Motor neuron (in vitro differentiated cells): ENCODE measurements at regions not wholly inside any gene's neighbourhood (a gene's known extent, or its start where the extent isn't known, plus 50 kb on each side); places are given as distances from the start of the nearest gene placed in this dataset.

Experiments
- ATAC-seq, 8 experiments: fragments of 200-7000 bp; cut with Tn5 transposase; replicated peaks in 6 of 8; 2 replicates each; pipeline ENCODE4 v1.8.0; 2021; ENCODE audit warnings: mild to moderate bottlenecking in 8 of 8, moderate library complexity in 8 of 8
- H3K27ac ChIP-seq, 2 donors: fragments of 250-450 bp; sonication (Bioruptor Pico); 2 replicates each; pipeline ENCODE4 v1.9.0; 2021; ENCODE audit warnings: antibody characterized with exemption in 2 of 2, mild to moderate bottlenecking in 2 of 2, moderate library complexity in 1 of 2
- H3K4me1 ChIP-seq, 2 donors: fragments of 250-450 bp; sonication (Bioruptor Pico); replicated peaks in 1 of 2; 2 replicates each; pipeline ENCODE4 v1.6.1; 2021; ENCODE audit warnings: antibody characterized with exemption in 2 of 2, mild to moderate bottlenecking in 2 of 2, moderate library complexity in 1 of 2
- H3K4me3 ChIP-seq, 5 donors: fragments of 250-450 bp; sonication (Bioruptor Pico); 2 replicates each; pipeline ENCODE4 v1.9.0; 2021; ENCODE audit warnings: antibody characterized with exemption in 5 of 5, mild to moderate bottlenecking in 5 of 5, moderate library complexity in 4 of 5
- WGBS, 10 experiments: fragments of 450-650 bp; shearing (Covaris generic); methylation state at CpG; one replicate each; pipeline ENCODE4 v1.0.0; 2022; 5-methylcytosine and 5-hydroxymethylcytosine counted together
- in situ Hi-C, 9 experiments: fragments of 400-800 bp; cut with MboI; loops; one replicate each; pipeline ENCODE4 v1.15.0; 2021; ENCODE audit warnings: low sequenced_read_pairs in 9 of 9, low pct_unique_long_range_greater_than_20kb in 2 of 9; ENCODE audit not compliant: unreplicated experiment in 9 of 9

DNA sequence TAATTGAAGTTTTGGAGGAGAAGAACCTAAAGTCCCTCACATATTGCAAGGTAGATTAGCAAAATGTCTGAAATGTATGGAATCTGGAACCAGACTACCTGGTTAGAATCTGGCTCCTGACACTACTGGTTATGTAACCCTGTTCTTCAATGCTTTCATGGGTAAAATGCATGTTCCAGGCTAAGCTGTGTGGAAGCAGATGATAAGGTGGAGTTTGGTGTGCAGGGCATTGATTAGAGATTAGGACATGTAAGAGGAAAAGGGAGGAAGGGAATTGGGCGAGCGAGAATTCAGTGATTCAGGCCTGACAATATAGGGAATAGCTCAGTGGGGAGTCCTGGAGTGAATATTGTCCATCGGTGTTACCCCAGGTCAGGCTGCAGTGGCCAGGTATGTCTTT, 165.8 kb upstream of the SFRP2 start:
- WGBS, 10 experiments: 80 to 100% (median 95%) methylated on average over 1 to 3 of the region's 3 CpGs; no CpG with 5 or more reads in 3 of the 10 experiments
- Histone ChIP-seq H3K4me1 (no peaks in the 10 kb centered on the region), H3K4me3 (no peak overlapping the region), H3K27ac (no peak overlapping the region)
- in situ Hi-C loops: no loop called here
- no peak for ATAC-seq

DNA sequence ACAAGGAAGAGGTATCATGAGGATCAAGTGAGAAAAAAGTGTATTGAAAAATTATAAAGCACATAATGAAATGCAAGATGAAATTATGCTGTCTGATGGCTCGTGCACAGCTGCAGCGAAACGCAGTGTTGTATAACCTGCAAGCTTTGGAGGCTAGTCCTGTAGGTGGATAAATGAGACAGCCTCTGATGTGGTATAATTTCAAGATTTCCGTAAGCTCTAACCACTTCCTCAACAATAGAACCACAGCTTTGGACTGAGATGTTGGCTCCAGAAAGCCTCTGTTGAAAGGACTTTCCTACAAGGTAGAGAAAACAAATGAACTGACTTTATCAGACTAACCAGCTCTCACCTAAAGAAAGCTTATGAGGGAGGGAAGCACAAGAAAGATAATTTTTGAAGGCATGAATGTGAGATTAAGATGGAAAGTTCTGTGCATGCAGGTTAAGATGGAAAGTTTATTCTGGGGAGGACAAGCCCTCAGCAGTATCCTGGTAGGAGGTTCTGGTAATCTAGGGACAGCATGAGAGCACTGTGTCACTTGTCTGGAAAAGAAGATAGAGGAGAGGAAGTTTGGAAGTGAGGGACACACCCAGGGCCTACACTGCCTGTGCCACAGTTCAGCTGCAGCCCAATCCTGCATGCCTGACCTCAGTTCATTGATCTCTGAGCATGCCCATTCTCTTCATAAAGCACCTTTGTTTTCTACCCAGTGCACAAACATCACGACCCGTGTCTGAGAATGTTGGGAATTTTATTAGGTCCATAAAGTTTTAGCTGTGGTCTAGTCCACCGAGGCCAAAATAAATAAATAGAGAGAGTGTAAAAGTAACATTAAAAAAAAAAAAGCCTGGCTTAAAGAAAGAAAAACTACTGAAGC, 161.5 kb upstream of the SFRP2 start:
- H3K27ac ChIP-seq: no peak overlapping the region
- in situ Hi-C loops: no loop called here
- ATAC-seq: no peak
- no peaks in the 10 kb centered on the region for H3K4me1 ChIP-seq
- 22 to 94% (median 76%) methylated on average over 3 to 7 of the region's 7 CpGs for WGBS, 10 experiments
- no peak overlapping the region for H3K4me3 ChIP-seq

DNA sequence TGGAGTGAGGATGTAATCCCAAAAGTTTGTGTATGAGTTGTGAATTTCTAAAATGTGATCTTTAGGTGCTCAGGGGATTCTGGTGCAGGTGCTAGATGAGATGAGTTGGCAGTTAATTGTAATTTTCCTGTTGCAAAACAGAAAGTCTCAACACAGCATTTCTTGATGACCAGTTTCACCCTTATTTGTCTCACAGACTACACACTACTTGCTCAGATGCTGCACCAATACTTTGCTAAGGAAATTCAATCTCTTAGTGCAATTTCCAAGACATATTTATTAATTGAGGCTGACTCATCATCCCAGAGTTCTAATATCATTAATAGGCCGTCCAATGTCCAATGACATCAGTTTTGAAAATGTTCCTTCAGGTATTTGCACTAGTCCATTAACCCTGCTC, 159.2 kb upstream of the SFRP2 start:
- peak in 3 of 8 experiments; percentile 27 to 61 (median 54) for ATAC-seq
- Histone ChIP-seq H3K4me3 (no peak overlapping the region), H3K4me1 (no peaks in the 10 kb centered on the region), H3K27ac (no peak overlapping the region)
- in situ Hi-C loops: no loop called here
- WGBS, 10 experiments: 0 to 100% (median 71%) methylated on average over 1 of the region's 1 CpG; no CpG with 5 or more reads in 3 of the 10 experiments

DNA sequence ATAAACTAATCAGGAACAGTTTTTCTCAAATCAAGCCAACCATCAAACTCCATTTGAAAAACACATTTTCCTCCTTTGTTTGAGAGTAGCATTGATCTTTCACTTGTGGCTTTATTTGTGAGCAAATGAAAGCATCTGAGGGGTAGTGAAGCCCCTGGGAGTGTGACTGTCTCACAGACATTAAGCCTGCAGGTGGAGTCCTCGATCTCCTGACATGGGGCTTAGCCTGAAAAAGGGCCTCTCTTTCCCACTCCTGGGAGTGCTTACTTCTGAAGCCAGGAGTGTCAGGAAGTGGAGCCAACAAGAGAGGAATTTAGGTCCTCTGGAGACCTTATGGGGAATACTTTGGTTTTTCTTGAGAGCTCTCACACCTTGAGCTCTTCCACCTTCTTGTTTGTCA, 158.2 kb upstream of the SFRP2 start:
- Histone ChIP-seq H3K27ac (no peak overlapping the region), H3K4me3 (no peak overlapping the region), H3K4me1 (no peaks in the 10 kb centered on the region)
- 20 to 100% (median 84%) methylated on average over 1 of the region's 1 CpG; no CpG with 5 or more reads in 4 of the 10 experiments for WGBS, 10 experiments
- ATAC-seq: no peak
- in situ Hi-C loops: no loop called here

DNA sequence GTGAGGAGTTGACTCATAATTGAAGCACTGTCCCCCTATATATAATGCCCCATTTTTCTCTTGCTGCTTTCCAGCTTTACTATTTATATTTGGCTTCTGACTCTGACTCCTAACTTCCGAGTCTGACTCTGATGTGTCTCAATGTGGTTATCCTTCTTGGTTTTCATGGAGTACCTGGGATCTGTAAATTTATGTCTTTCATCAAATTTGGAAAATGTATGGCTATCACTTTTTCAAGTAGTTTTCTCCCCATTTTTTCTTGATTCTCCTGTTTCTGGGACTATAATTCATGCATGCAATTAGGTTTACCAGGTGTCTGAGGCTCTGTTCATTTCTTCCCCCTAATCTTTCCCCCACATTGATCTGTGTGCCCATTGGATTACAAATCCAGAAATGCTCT, 156.8 kb upstream of the SFRP2 start:
- H3K27ac ChIP-seq: no peak overlapping the region
- H3K4me3 ChIP-seq: no peak overlapping the region
- no peak for ATAC-seq
- 38 to 100% (median 88%) methylated on average over 1 of the region's 1 CpG; no CpG with 5 or more reads in 1 of the 10 experiments for WGBS, 10 experiments
- H3K4me1 ChIP-seq: no peaks in the 10 kb centered on the region
- in situ Hi-C loops: no loop called here

DNA sequence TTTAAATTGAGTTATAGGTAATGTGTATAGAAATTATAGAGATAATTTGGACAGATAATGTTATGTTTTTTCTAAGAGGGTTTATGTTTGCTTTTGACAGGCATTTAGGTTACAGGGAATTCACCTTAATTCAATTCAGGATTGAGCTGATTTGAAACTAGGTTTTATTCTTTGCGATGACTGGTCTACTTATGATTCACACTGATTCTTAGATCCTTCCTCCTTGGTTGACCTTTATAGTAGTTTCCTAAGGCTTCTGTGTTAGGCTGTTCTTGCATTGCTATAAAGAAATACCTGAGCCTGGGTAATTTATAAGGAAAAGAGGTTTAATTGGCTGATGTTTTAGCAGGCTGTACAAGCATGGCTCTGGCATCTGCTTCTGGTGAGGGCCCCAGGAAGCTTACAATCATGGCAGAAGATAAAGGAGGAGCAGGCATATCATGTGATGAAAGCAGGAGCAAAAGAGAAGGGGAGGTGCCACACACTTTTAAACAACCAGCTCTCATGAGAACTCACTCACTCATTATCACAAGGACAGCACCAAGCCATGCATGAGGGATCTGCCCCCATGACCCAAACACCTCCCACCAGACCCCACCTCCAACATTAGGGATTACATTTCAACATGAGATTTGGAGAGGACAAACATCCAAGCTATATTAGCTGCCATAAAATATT, 155.0 kb upstream of the SFRP2 start:
- no peak overlapping the region for H3K4me3 ChIP-seq
- H3K4me1 ChIP-seq: peaks cover 0 to 5% of the 10 kb centered on the region in 2 donors
- no peak overlapping the region for H3K27ac ChIP-seq
- WGBS, 10 experiments: 86 to 100% (median 100%) methylated on average over 1 of the region's 1 CpG; no CpG with 5 or more reads in 3 of the 10 experiments
- no peak for ATAC-seq
- in situ Hi-C loops: no loop called here

DNA sequence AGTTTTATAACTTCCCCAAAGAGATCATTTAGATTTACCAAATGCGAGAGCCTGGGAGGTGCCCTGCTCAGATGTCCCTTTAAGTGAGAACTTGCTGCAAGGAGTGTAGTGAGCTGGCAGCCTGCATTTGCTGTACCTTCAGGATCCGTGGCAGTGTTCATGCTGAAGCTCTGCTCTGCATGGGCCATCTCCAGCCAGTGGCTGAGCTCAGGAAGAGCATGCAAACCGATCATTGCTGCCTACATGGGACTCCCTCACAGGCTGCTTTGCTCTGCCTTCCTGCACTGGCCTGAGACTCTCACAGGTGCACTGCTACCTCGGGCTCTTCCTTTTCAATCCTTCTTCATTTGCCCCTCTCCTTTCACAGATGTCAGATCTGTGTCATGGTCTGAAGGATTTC, 152.0 kb upstream of the SFRP2 start:
- Histone ChIP-seq H3K4me3 (no peak overlapping the region), H3K4me1 (peaks cover 0 to 8% of the 10 kb centered on the region in 2 donors), H3K27ac (no peak overlapping the region)
- in situ Hi-C loops: no loop called here
- ATAC-seq: peak in 4 of 8 experiments; percentile 23 to 40 (median 31)
- WGBS, 10 experiments: 33 to 100% (median 67%) methylated on average over 1 to 4 of the region's 4 CpGs; no CpG with 5 or more reads in 2 of the 10 experiments

DNA sequence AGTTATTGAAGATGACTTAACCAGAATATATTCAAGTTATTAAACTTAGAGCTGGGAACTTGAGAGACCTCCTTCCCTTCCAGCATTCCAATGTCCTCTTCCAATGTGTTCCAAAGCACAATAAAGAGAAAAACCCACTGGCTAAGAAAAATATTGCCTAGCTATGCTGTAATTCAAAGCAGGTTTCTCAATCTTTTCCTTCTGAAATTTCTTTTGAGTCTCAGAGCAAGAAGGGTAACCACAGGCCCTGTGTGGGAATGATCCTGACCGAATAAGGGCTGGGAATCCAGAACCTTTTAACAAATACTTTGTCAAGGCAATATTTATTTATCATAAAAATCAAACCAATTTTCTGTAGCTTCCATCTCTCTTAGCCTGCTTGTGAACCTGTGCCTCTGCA, 150.7 kb upstream of the SFRP2 start:
- H3K4me1 ChIP-seq: peaks cover 0 to 9% of the 10 kb centered on the region in 2 donors
- no peak overlapping the region for H3K27ac ChIP-seq
- no peak for ATAC-seq
- 0 to 100% (median 80%) methylated on average over 1 of the region's 1 CpG; no CpG with 5 or more reads in 1 of the 10 experiments for WGBS, 10 experiments
- in situ Hi-C loops: no loop called here
- H3K4me3 ChIP-seq: no peak overlapping the region

DNA sequence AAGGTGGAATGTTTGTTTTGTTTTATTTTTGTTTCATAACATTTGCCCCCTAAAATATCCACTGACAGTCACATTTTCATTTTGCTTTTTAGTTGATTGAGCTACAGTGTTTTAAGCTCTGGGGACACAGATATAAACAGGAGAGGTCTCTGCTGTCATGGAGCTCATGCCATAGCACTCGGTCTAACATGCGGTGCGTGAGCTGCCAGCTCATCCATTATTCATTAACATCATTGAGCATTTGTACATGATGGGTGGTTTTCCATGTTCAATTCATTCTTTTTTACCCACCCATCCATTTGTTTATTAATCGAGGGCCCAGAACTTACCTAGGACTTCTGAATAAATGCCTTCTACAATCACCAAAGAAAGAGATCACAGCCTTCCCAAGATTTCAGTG, 150.1 kb upstream of the SFRP2 start:
- in situ Hi-C loops: no loop called here
- H3K27ac ChIP-seq: no peak overlapping the region
- H3K4me1 ChIP-seq: peaks cover 3 to 14% of the 10 kb centered on the region in 2 donors
- WGBS, 10 experiments: 0 to 97% (median 65%) methylated on average over 1 to 4 of the region's 4 CpGs; no CpG with 5 or more reads in 1 of the 10 experiments
- no peak overlapping the region for H3K4me3 ChIP-seq
- peak in 3 of 8 experiments; percentile 44 to 50 (median 48) for ATAC-seq

DNA sequence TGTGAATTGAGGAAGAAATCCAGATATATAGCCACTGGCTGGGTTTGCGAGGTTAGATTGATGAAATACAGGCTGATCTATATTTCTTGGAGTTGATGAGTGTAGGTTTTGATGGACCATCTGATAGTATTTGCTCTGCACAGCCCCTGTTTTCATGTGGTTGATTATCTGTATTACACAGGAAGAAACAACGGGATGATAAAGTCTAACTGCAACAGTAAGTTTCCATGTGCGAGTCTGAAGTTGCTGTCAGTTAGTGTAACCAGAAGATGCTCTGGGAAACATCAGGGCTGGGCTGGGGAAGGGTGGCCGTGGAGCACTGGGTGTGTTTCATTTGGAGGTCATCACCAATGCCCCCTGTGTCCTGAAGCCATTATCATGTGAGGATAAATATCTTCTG, 148.4 kb upstream of the SFRP2 start:
- in situ Hi-C loops: no loop called here
- ATAC-seq: no peak
- no peak overlapping the region for H3K27ac ChIP-seq
- H3K4me3 ChIP-seq: no peak overlapping the region
- peaks cover 9 to 26% of the 10 kb centered on the region in 2 donors for H3K4me1 ChIP-seq
- 20 to 100% (median 91%) methylated on average over 1 to 4 of the region's 4 CpGs; no CpG with 5 or more reads in 1 of the 10 experiments for WGBS, 10 experiments

DNA sequence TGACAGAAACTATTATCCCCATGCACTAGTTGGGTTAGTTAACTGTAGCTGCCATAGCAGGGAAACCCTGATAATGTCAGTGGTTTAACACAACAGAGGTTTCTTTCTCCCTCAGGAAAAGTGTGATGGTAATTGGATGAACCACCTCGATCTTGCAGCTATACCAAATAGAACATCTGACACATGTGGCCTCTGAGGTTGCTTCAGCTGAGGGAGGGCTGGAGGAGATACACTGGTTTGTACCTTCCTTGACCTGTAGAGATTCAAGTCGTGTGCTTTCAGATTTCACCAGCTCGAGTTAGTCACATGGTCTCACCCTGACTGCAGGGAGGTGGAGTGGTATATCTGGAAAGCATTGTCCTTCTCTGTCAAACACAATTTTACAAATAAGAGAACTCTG, 147.2 kb upstream of the SFRP2 start:
- no peak overlapping the region for H3K4me3 ChIP-seq
- WGBS, 10 experiments: 33 to 100% (median 76%) methylated on average over 1 to 3 of the region's 3 CpGs; no CpG with 5 or more reads in 4 of the 10 experiments
- no peak overlapping the region for H3K27ac ChIP-seq
- in situ Hi-C loops: no loop called here
- no peak for ATAC-seq
- H3K4me1 ChIP-seq: peaks cover 9 to 37% of the 10 kb centered on the region in 2 donors

DNA sequence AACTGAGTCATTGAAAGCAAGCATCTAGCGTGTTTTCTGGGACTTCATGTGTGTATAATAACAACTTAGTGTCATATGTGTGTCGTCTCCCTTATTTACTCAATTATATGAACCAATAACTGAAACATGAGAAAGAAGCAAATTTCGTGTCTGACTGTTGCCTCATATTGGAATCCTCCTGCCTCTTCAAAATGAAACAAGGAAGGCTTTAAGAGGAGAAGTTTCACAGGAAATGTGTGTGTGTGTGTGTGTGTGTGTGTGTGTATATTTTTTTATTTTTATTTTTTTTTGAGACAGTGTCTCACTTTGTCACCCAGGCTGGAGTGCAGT, 145.8 kb upstream of the SFRP2 start:
- no peak for ATAC-seq
- 0 to 100% (median 64%) methylated on average over 1 to 3 of the region's 3 CpGs; no CpG with 5 or more reads in 3 of the 10 experiments for WGBS, 10 experiments
- in situ Hi-C loops: no loop called here
- Histone ChIP-seq H3K27ac (no peak overlapping the region), H3K4me1 (peaks cover 13 to 52% of the 10 kb centered on the region in 2 donors), H3K4me3 (no peak overlapping the region)

DNA sequence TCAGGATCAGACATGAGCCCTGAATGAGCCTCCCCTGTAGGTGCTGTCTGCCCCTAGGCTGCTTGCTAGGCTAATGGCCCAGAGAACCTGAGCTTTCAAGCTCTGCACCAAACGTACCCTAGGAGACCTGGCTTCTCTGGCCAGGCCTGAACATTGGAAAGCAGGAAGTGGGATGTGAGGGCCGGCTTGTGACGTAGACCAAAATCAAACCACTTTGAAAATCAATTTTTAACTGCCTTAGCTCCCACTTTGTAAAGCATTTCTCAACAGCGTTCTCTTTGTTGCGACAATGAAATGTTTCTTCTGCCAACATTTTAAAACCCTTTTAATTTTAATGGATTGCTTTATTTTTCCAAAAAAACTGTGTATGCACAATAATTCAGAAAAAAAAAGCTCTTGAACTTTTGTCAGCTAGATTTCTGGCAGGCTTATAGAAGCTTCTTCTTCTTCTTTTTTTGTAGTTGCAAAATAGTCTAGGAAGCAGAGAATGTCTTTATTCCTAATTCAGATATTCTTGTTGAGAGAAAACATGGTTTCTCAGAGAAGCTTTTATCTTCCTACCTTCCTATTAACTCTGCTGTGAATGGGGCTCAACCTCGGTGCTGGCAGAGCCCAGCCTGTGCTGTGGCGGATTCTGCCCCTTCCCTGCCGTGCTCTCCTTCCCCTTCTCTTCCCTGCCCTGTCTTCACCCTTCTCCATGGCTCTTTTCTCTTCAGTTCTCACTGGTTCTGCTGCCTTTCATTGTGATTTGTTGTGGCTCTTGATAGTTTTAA, 145.2 kb upstream of the SFRP2 start:
- in situ Hi-C loops: no loop called here
- Histone ChIP-seq H3K27ac (no peak overlapping the region), H3K4me3 (no peak overlapping the region), H3K4me1 (peaks cover 17 to 55% of the 10 kb centered on the region in 2 donors)
- 5 to 100% (median 77%) methylated on average over 3 to 6 of the region's 8 CpGs for WGBS, 10 experiments
- ATAC-seq: no peak
